ENCODE measurements at regions not wholly inside any gene's neighbourhood (a gene's known extent, or its start where the extent isn't known, plus 50 kb on each side); places are given as distances from the start of the nearest gene placed in this dataset.

- no TSS peak for BruUV-seq (replicated peaks)
- intact Hi-C loops (cut with micrococcal nuclease) (no loop called here), in situ Hi-C loops (cut with MboI; ENCODE audit: low sequenced_read_pairs) (no loop called here), dilution Hi-C loops (cut with HindIII; ENCODE audit: low sequenced_read_pairs, unreplicated experiment) (no loop called here)
- H3K36me3 ChIP-seq (ENCODE audit: control insufficient read depth, insufficient read depth, low read length), result no peaks in the 10 kb centered on the region
- no peak overlapping the region for H4K8ac ChIP-seq (ENCODE audit: low read depth in 2 of 2, low read length in 2 of 2)
- ChIA-PET POLR2A (ENCODE audit: unreplicated experiment) (no interaction called here), CTCF (no interaction called here)
- no peak overlapping the region for H2BK120ac ChIP-seq (ENCODE audit: low read depth, low read length)
- no peak overlapping the region for H3K56ac ChIP-seq (ENCODE audit: extremely low read depth, insufficient read depth, low read length)
- no peaks in the 10 kb centered on the region for H4K20me1 ChIP-seq (ENCODE audit: insufficient read depth, low read length)
- no peak overlapping the region for H3K4ac ChIP-seq (ENCODE audit: low read depth, low read length)
- no peak overlapping the region for H3K27ac ChIP-seq (ENCODE audit: insufficient read depth, low read length)
- H3K27me3 ChIP-seq (ENCODE audit: control insufficient read depth, insufficient read depth, low read length), result no peaks in the 10 kb centered on the region
- no peaks in the 10 kb centered on the region for H3K4me1 ChIP-seq (ENCODE audit: control insufficient read depth, insufficient read depth, low read length)
- H3K4me2 ChIP-seq (ENCODE audit: low read depth, low read length), result no peak overlapping the region
- no peak overlapping the region for H3K14ac ChIP-seq (replicated peaks; ENCODE audit: low read depth, low read length)
- no peak overlapping the region for H2AK5ac ChIP-seq (ENCODE audit: low read depth, low read length)
- H2AK9ac ChIP-seq (replicated peaks; ENCODE audit: low read depth, low read length, poor library complexity), result no peak overlapping the region
- no peak overlapping the region for H2BK15ac ChIP-seq (ENCODE audit: low read depth, low read length)
- H3K9me3 ChIP-seq (ENCODE audit: control insufficient read depth, insufficient read depth, low read length), result peaks cover 44% of the 10 kb centered on the region
- no peak overlapping the region for H2AFZ ChIP-seq (replicated peaks; ENCODE audit: low read length, poor library complexity)
- ATAC-seq (ENCODE audit: low read depth) (no peak), DNase-seq (no peak)
- no peaks in the 10 kb centered on the region for H3K79me1 ChIP-seq (ENCODE audit: low read depth in 1 of 2, low read length in 2 of 2)
- 60% methylated on average over 1 of the region's 11 CpGs; no CpG with 5 or more reads in 1 of the 2 experiments for WGBS, 2 experiments (ENCODE audit: extremely low coverage in 2 of 2, insufficient read length in 1 of 2)
- no peak overlapping the region for H2BK5ac ChIP-seq (ENCODE audit: low read depth, low read length, poor library complexity, severe bottlenecking)
- no peaks in the 10 kb centered on the region for H3K9me1 ChIP-seq (ENCODE audit: insufficient read depth, low read length)
- no peak overlapping the region for H4K5ac ChIP-seq (ENCODE audit: low read depth, low read length)
- no peak overlapping the region for H3K23ac ChIP-seq (ENCODE audit: low read depth, low read length)
- no peak overlapping the region for H3K4me3 ChIP-seq (ENCODE audit: insufficient read depth, low read depth, low read length)
- H2BK20ac ChIP-seq (ENCODE audit: low read depth, low read length), result no peak overlapping the region
- no peak for TF ChIP-seq CHD1 (IDR thresholded peaks at IDR 0.05; ENCODE audit: low read depth, low read length)
- H3K18ac ChIP-seq (ENCODE audit: low read depth, low read length), result no peak overlapping the region
- H3K9ac ChIP-seq (ENCODE audit: low read depth, low read length), result no peak overlapping the region
- H4K91ac ChIP-seq (ENCODE audit: insufficient read depth, low read depth, low read length), result no peak overlapping the region
These were observed 245.5 kb downstream of the MYCN start for GRCh38 chr2:16185801-16186272.

All from IMR-90 (cell line).